ENCODE measurements at regions not wholly inside any gene's neighbourhood (a gene's known extent, or its start where the extent isn't known, plus 50 kb on each side); places are given as distances from the start of the nearest gene placed in this dataset.

- no peak for DNase-seq
- no TSS peak for BruUV-seq (replicated peaks)
Measured at GRCh38 chr12:40508421-40508820, 183.8 kb upstream of the CNTN1 start.

GRCh38 chr12:40511341-40511740 is 180.9 kb upstream of the CNTN1 start:
- POLR2A ChIA-PET (ENCODE audit: unreplicated experiment) = no interaction called here
- no peak for DNase-seq
- no peak overlapping the region for H3K4me2 ChIP-seq
- no TSS peak for BruUV-seq (replicated peaks)
- H3K27ac ChIP-seq = no peak overlapping the region
- no peak overlapping the region for H2AFZ ChIP-seq
- no peaks in the 10 kb centered on the region for H3K27me3 ChIP-seq (ENCODE audit: insufficient read depth, low read depth)
- no peaks in the 10 kb centered on the region for H3K9me3 ChIP-seq (ENCODE audit: insufficient read depth, low read depth)
- CTCF ChIA-PET = no interaction called here
- H3K9me2 ChIP-seq (ENCODE audit: insufficient read depth) = no peaks in the 10 kb centered on the region
- H3K36me3 ChIP-seq (ENCODE audit: low read depth) = no peaks in the 10 kb centered on the region
- no peaks in the 10 kb centered on the region for H4K20me1 ChIP-seq (ENCODE audit: insufficient read depth)
- no peak overlapping the region for H3K4me3 ChIP-seq
- TF ChIP-seq CTCF (conservative IDR thresholded peaks at IDR 0.05) = no peak
- no peak for TF ChIP-seq EZH2 (IDR thresholded peaks at IDR 0.05; ENCODE audit: low read depth)
- H3F3A ChIP-seq (ENCODE audit: insufficient read depth, low read depth) = no peaks in the 10 kb centered on the region
- no peaks in the 10 kb centered on the region for H3K79me2 ChIP-seq (ENCODE audit: low read depth)
- intact Hi-C loops (cut with micrococcal nuclease; ENCODE audit: unreplicated experiment) = no loop called here
- no peaks in the 10 kb centered on the region for H3K4me1 ChIP-seq (replicated peaks; ENCODE audit: insufficient read depth)

More at GRCh38 chr12:40508421-40508820, 183.8 kb upstream of the CNTN1 start:
- H3K4me2 ChIP-seq = no peak overlapping the region
- H3K27me3 ChIP-seq (ENCODE audit: insufficient read depth, low read depth) = no peaks in the 10 kb centered on the region
- no peaks in the 10 kb centered on the region for H3K79me2 ChIP-seq (ENCODE audit: low read depth)
- TF ChIP-seq CTCF (conservative IDR thresholded peaks at IDR 0.05) (no peak), EZH2 (IDR thresholded peaks at IDR 0.05; ENCODE audit: low read depth) (no peak)
- no peaks in the 10 kb centered on the region for H3K4me1 ChIP-seq (replicated peaks; ENCODE audit: insufficient read depth)
- H3F3A ChIP-seq (ENCODE audit: insufficient read depth, low read depth) = no peaks in the 10 kb centered on the region
- intact Hi-C loops (cut with micrococcal nuclease; ENCODE audit: unreplicated experiment) = no loop called here
- ChIA-PET CTCF (no interaction called here), POLR2A (ENCODE audit: unreplicated experiment) (no interaction called here)
- H3K27ac ChIP-seq = no peak overlapping the region
- no peak overlapping the region for H2AFZ ChIP-seq
- H3K4me3 ChIP-seq = no peak overlapping the region
- no peaks in the 10 kb centered on the region for H3K9me2 ChIP-seq (ENCODE audit: insufficient read depth)
- no peaks in the 10 kb centered on the region for H4K20me1 ChIP-seq (ENCODE audit: insufficient read depth)
- H3K36me3 ChIP-seq (ENCODE audit: low read depth) = no peaks in the 10 kb centered on the region
- H3K9me3 ChIP-seq (ENCODE audit: insufficient read depth, low read depth) = no peaks in the 10 kb centered on the region; the same call in 1 of the 2 replicates

- H2AFZ ChIP-seq = no peak overlapping the region
- TF ChIP-seq EZH2 (IDR thresholded peaks at IDR 0.05; ENCODE audit: low read depth) = no peak
- TF ChIP-seq CTCF (conservative IDR thresholded peaks at IDR 0.05) = no peak
- H4K20me1 ChIP-seq (ENCODE audit: insufficient read depth) = no peaks in the 10 kb centered on the region
- no peak overlapping the region for H3K4me2 ChIP-seq
- no peaks in the 10 kb centered on the region for H3K9me2 ChIP-seq (ENCODE audit: insufficient read depth)
- H3K79me2 ChIP-seq (ENCODE audit: low read depth) = no peaks in the 10 kb centered on the region
- no peaks in the 10 kb centered on the region for H3K4me1 ChIP-seq (replicated peaks; ENCODE audit: insufficient read depth)
- H3K27me3 ChIP-seq (ENCODE audit: insufficient read depth, low read depth) = no peaks in the 10 kb centered on the region
- H3K36me3 ChIP-seq (ENCODE audit: low read depth) = no peaks in the 10 kb centered on the region
- DNase-seq = no peak
- ChIA-PET POLR2A (ENCODE audit: unreplicated experiment) (no interaction called here), CTCF (no interaction called here)
- no peaks in the 10 kb centered on the region for H3K9me3 ChIP-seq (ENCODE audit: insufficient read depth, low read depth)
- no peak overlapping the region for H3K27ac ChIP-seq
- no peak overlapping the region for H3K4me3 ChIP-seq
- no TSS peak for BruUV-seq (replicated peaks)
- intact Hi-C loops (cut with micrococcal nuclease; ENCODE audit: unreplicated experiment) = no loop called here
- no peaks in the 10 kb centered on the region for H3F3A ChIP-seq (ENCODE audit: insufficient read depth, low read depth)
Measured at GRCh38 chr12:40515041-40515816, 177.0 kb upstream of the CNTN1 start.
